GM12891 (cell line): ENCODE measurements at regions not wholly inside any gene's neighbourhood (a gene's known extent, or its start where the extent isn't known, plus 50 kb on each side); places are given as distances from the start of the nearest gene placed in this dataset.

Source experiments
- PAX5 ChIP-seq: IDR thresholded peaks from 2 replicates; pipeline ENCODE4 v1.6.1; 2011; ENCODE audit warnings: low read length, moderate library complexity, mild to moderate bottlenecking; ENCODE audit not compliant: insufficient read depth, severe bottlenecking
- POLR2A ChIP-seq: IDR thresholded peaks from 2 replicates; pipeline ENCODE4 v1.6.1; 2011; ENCODE audit warnings: low read depth, low read length, control low read depth
- POLR2AphosphoS5 ChIP-seq: IDR thresholded peaks from 2 replicates; pipeline ENCODE4 v1.6.1; 2011; ENCODE audit warnings: low read depth, low read length, control low read depth
- SPI1 ChIP-seq: IDR thresholded peaks from 2 replicates; pipeline ENCODE4 v1.6.1; 2011; ENCODE audit warnings: low read depth, low read length, control low read depth
- TAF1 ChIP-seq: IDR thresholded peaks from 2 replicates; pipeline ENCODE4 v1.6.1; 2011; ENCODE audit warnings: low read depth, low read length, control low read depth

DNA sequence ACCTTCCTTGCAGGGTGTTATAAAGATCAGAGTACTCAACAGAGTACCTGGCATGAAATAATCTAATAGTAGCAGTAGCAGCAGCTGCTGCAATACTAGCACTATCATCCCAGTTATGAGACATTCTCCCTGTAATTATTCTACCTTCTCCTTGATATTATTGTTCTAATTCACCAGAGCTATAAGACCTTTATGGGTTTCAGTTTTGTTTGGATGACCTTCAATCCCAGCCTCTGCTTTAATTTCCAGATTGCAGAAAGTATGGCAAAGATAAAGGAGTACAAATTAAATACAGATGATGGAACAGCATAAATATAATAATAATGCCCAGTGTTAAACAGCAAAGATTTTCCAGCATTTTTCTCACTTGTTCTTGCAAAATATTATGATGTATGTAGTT is 150.5 kb upstream of the MYLIP start:
- TF ChIP-seq POLR2A: no peak
- TF ChIP-seq PAX5: no peak
- TF ChIP-seq TAF1: no peak
- TF ChIP-seq POLR2AphosphoS5: no peak
- no peak for TF ChIP-seq SPI1
